ENCODE measurements at regions not wholly inside any gene's neighbourhood (a gene's known extent, or its start where the extent isn't known, plus 50 kb on each side); places are given as distances from the start of the nearest gene placed in this dataset.

GRCh38 chr17:5719976-5720375 is 135.7 kb upstream of the NLRP1 start:
- TF ChIP-seq POLR2AphosphoS5 (IDR thresholded peaks at IDR 0.05) (no peak), CTCF (IDR thresholded peaks at IDR 0.05) (no peak), EP300 (IDR thresholded peaks at IDR 0.05) (no peak), POLR2A (IDR thresholded peaks at IDR 0.05) (no peak)
- H3K9me3 ChIP-seq: peaks cover 0 to 12% (median 0%) of the 10 kb centered on the region in 3 donors
- no peaks in the 10 kb centered on the region for H3K36me3 ChIP-seq
- no peak overlapping the region for H3K4me3 ChIP-seq
- no peak overlapping the region for H3K27ac ChIP-seq
- H3K27me3 ChIP-seq: peaks cover 46% of the 10 kb centered on the region
- no peak for ATAC-seq
- H3K4me1 ChIP-seq: no peaks in the 10 kb centered on the region
- WGBS, 2 donors (ENCODE audit: low coverage in 1 of 2): 68 to 88% methylated on average over 4 of the region's 4 CpGs

GRCh38 chr17:5730373-5730772 is 146.1 kb upstream of the NLRP1 start:
- 88% methylated on average over 4 of the region's 6 CpGs; no CpG with 5 or more reads in 1 of the 2 donors for WGBS, 2 donors (ENCODE audit: low coverage in 1 of 2)
- no peak overlapping the region for H3K4me3 ChIP-seq
- TF ChIP-seq EP300 (IDR thresholded peaks at IDR 0.05) (no peak), POLR2AphosphoS5 (IDR thresholded peaks at IDR 0.05) (no peak), POLR2A (IDR thresholded peaks at IDR 0.05) (no peak), CTCF (IDR thresholded peaks at IDR 0.05) (no peak)
- H3K4me1 ChIP-seq: no peaks in the 10 kb centered on the region
- peaks cover 0 to 31% (median 0%) of the 10 kb centered on the region in 3 donors for H3K9me3 ChIP-seq
- no peak for ATAC-seq
- H3K27ac ChIP-seq: no peak overlapping the region
- H3K36me3 ChIP-seq: no peaks in the 10 kb centered on the region
- H3K27me3 ChIP-seq: peaks cover 21% of the 10 kb centered on the region

GRCh38 chr17:5740937-5741336 is 156.6 kb upstream of the NLRP1 start:
- Histone ChIP-seq H3K9me3 (no peaks in the 10 kb centered on the region), H3K27ac (no peak overlapping the region), H3K4me3 (no peak overlapping the region), H3K4me1 (no peaks in the 10 kb centered on the region), H3K36me3 (no peaks in the 10 kb centered on the region), H3K27me3 (peaks cover 6% of the 10 kb centered on the region)
- 20 to 25% methylated on average over 1 of the region's 1 CpG for WGBS, 2 donors (ENCODE audit: low coverage in 1 of 2)
- TF ChIP-seq EP300 (IDR thresholded peaks at IDR 0.05) (no peak), CTCF (IDR thresholded peaks at IDR 0.05) (no peak), POLR2A (IDR thresholded peaks at IDR 0.05) (no peak), POLR2AphosphoS5 (IDR thresholded peaks at IDR 0.05) (no peak)
- no peak for ATAC-seq

- no peak for TF ChIP-seq CTCF (IDR thresholded peaks at IDR 0.05)
- TF ChIP-seq POLR2AphosphoS5 (IDR thresholded peaks at IDR 0.05): no peak
- no peak for TF ChIP-seq EP300 (IDR thresholded peaks at IDR 0.05)
- no peak for TF ChIP-seq POLR2A (IDR thresholded peaks at IDR 0.05)
- Histone ChIP-seq H3K36me3 (no peaks in the 10 kb centered on the region), H3K27ac (no peak overlapping the region), H3K27me3 (peaks cover 6% of the 10 kb centered on the region), H3K9me3 (no peaks in the 10 kb centered on the region), H3K4me3 (no peak overlapping the region), H3K4me1 (no peaks in the 10 kb centered on the region)
- whole genome bisulfite sequencing, 2 donors (ENCODE audit: low coverage in 1 of 2): 79 to 97% methylated on average over 6 of the region's 8 CpGs
- no peak for ATAC-seq
Measured at GRCh38 chr17:5741810-5742209, 157.5 kb upstream of the NLRP1 start.

- H3K4me1 ChIP-seq: no peaks in the 10 kb centered on the region
- no peaks in the 10 kb centered on the region for H3K9me3 ChIP-seq
- H3K4me3 ChIP-seq: no peak overlapping the region
- no peak overlapping the region for H3K27ac ChIP-seq
- TF ChIP-seq POLR2A (IDR thresholded peaks at IDR 0.05) (no peak), EP300 (IDR thresholded peaks at IDR 0.05) (no peak), CTCF (IDR thresholded peaks at IDR 0.05) (no peak), POLR2AphosphoS5 (IDR thresholded peaks at IDR 0.05) (no peak)
- peaks cover 5% of the 10 kb centered on the region for H3K27me3 ChIP-seq
- H3K36me3 ChIP-seq: no peaks in the 10 kb centered on the region
- no peak for ATAC-seq
- 31 to 66% methylated on average over 4 of the region's 4 CpGs for WGBS, 2 donors (ENCODE audit: low coverage in 1 of 2)
Measured at GRCh38 chr17:5745111-5745813, 161.0 kb upstream of the NLRP1 start.

All from gastroesophageal sphincter (tissue), 4 donors.